ENCODE measurements at regions not wholly inside any gene's neighbourhood (a gene's known extent, or its start where the extent isn't known, plus 50 kb on each side); places are given as distances from the start of the nearest gene placed in this dataset.

GRCh38 chr16:48911700-48912099, 301.7 kb upstream of the N4BP1 start:
- no peak for TF ChIP-seq YY1 (IDR thresholded peaks at IDR 0.05)
- no peak for TF ChIP-seq ATF3 (IDR thresholded peaks at IDR 0.05)
